Right ventricle myocardium inferior (tissue), 1 donor: ENCODE measurements at regions not wholly inside any gene's neighbourhood (a gene's known extent, or its start where the extent isn't known, plus 50 kb on each side); places are given as distances from the start of the nearest gene placed in this dataset.
A peak's percentile ranks its signal among the peaks of the same experiment; 100 is the strongest.

ENCODE experiments used
- ATAC-seq: fragments of 200-7000 bp; cut with Tn5 transposase; one replicate; pipeline ENCODE4 v1.9.1; 2020; ENCODE audit warnings: mild to moderate bottlenecking, moderate library complexity
- DNase-seq: peaks from one replicate; pipeline ENCODE4 v3.0.0; 2021; ENCODE audit errors: missing footprints
- intact Hi-C: fragments of 100-400 bp; cut with DNase I; formaldehyde crosslinking; loops from one replicate; pipeline ENCODE4 v1.11.0; 2022
- donor health status: DM: no; HTN: yes; CAD: no; lungs with severe emphysema.

DNA sequence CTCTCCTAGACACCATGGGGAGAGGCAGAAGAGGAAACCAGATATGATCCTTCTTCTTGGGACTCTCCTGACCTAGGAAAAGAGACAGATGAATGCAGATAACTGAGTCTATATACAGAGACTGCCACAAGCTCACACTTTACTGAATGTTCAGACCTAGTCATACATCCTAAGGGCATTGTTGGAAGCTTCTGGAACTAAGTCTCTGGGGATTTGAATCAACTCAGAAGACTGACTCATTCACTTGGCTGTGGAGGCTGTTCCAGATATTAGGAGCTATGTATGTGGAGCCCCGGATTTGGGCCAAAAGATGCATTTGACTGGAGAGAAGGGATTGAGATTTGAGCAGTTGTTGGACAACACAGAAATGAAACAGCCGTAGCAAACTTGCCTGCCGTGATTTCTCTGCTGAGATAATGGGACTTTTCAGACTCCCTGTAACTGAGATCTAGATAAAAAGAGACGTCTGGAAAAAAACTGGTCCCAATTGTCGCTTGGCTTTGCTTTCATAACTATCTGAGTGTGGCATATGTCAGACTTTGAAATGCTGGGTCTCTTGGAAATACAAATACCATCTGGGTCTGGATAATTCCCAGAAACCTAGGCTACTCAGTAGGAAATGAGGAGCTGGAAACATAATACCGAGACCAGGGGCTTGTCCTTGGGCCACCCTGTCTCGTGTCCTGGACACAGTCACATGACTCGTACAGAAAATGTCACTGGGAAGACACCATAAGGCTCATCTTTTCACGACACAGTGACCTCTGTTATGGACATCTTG, 396.8 kb downstream of the NUAK1 start:
- no peak for DNase-seq
- peak; percentile 45 for ATAC-seq
- intact Hi-C loops: loop anchor here (5.0 kb wide), 1 partner anchor 85 kb away; no protein-coding TSS in a partner anchor

DNA sequence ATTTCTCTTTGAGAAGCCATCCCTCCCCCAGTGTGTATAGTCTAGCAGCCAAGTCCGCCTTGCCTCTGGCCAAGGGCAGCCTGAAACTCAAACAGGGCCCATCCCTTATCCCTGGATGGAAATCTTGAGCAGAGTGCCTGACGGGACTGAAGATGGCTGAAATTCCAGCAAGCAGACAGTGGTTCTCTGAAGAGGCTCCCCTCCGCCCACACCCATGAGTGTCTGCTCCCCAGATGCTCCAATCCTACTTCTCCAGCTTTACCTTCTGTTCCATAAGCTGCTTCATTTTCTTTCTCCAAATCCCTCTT, 396.2 kb downstream of the NUAK1 start:
- DNase-seq: no peak
- peak; percentile 58 for ATAC-seq
- intact Hi-C loops: loop anchor here (5.0 kb wide), 1 partner anchor 85 kb away; no protein-coding TSS in a partner anchor

DNA sequence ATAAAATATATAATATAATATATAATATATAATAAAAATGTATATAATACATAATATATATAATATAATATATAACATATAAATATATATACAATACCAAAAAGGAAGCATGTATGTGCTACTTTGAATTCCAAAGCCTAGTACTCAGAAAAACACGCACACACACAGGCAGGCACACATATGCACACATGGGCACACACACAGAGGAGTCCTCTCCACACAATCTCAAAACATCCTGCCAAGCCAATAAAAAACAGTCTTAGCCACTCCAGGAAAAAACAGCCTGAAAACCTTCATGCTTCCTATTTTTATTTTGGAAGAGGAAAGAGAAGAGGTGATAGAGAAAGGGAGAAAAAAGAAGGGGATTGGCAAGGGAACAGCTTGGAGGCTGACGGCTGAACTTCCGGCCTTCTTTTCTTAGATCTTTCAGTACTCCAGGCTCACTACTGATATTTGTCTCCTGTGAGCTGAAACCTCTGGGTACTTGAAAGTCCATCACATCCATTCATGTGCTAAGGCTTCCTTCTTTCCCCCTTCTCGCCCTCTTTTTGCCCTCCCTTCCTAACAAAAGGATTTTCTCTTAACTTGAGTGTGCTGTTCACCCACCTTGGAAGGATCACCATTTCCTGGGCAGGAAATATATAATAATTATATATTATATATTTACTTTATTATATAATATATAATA, 394.2 kb downstream of the NUAK1 start:
- DNase-seq (no peak), ATAC-seq (no peak)
- intact Hi-C loops: loop anchor here (5.0 kb wide), 1 partner anchor 87 kb away; no protein-coding TSS in a partner anchor

DNA sequence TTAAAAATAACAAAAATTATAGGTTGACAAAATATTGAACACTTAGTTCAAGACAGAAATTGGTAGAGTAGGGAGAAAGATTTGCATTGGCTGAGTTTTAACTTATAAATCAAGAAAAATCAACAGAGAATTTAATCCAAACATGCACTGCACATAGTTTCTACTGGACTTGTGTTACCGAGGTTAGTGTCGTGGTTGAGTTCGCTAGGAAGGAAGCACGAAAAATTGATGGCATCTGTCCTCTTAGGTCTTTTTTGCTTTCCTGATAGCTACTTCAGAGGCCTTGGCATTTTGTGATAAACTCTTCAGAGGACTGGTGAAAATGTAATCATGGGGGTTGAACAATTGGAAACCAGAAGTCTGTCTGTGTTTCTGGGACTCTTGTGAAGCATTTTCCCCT, 392.9 kb downstream of the NUAK1 start:
- ATAC-seq (no peak), DNase-seq (no peak)
- intact Hi-C loops: no loop called here

DNA sequence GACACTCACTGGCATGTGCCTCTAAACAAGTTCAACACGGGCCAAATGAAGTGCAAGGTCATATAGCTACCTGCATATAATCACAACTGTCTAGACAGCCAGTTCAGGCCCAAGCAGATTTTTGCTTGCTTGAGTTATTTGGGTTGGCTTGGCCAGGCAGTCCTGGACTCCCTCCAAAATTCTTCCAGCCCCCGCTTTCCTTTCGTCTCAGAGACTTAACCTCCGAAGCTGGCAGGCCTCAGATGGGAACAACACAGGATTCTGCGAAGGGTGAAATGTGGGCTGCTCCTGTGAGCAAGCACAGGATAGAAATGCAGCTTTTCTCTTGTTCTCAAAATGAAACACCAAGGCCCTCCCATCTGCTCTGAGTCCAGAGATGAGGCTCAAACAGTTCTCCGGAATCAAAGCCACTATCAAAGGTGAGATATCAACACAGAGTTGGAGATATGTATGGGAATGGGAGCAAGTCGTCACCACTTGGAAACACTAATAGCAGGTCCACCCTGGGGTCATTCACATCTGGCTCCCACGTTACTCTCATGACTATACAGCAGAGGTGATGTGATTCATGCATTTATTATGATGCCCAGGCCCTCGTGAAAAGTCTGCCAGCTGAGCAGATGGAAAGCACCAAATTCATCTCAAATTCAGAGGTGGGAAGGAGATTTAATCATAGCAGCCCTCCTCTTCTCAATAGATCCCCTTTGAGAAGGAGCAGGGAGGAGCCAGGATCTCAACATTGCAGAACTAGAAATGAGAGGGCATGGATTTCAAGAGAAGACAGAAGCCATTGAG, 389.8 kb downstream of the NUAK1 start:
- DNase-seq (peak; percentile 55), ATAC-seq (no peak)
- intact Hi-C loops: no loop called here

DNA sequence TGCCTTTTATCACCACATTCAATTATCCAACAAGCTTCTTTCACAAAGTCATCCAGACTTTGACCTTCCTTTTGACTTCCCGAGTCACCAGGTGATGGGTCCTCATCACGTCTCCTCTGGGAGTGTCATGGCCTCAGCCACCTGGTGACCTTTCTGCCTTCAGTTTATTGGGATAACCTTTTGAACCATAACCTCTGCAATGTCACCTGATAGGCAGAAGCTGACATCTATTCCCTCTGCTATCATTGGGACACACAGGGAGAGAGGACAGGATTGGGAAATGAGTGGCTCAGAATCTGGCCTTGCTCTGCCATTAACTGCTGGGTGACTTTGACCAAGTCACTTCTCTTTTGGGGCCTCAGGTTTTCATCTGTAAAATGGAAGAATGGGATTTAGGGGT, 388.7 kb downstream of the NUAK1 start:
- intact Hi-C loops: no loop called here
- ATAC-seq (no peak), DNase-seq (no peak)

DNA sequence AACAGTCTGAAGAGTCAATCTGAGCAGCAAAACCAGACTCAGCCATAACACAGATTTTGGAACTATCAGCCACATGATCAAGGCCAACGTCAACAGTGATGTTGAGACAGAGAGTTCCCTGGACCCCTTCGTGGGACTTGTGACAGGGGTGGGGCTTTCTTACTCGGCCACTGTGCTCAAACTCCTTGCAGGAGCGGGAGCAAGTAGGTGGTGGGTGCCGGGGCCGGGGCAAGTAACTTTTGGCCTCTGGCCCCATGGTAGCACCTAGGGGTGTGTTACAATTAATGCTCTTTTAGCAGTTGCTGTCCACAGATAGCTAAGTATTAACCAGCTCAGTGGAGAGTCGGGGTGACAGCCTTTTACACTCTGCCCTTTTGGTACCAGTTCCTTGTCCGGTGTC, 384.4 kb downstream of the NUAK1 start:
- intact Hi-C loops: no loop called here
- ATAC-seq: no peak
- peak; percentile 53 for DNase-seq

DNA sequence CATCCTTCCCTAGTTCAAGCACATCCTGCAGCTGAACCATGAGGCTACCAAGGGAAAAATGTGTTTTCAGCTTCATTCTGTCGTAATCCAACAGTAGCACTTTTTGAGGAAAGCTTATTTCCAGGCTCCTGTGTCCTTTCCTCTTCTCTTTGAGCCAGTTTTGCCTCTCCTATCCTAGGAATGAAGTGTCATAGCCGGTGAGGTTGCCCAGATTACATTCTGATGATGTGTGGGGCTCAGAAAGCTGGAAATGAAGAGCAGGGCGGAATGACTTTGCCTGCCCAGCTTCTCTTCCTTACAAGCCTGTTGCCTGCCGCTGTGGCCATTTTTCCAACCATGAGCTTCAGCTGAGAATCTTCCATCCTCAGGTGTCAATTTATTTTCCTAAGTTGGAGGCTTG, 381.8 kb downstream of the NUAK1 start:
- ATAC-seq (no peak), DNase-seq (no peak)
- intact Hi-C loops: no loop called here

DNA sequence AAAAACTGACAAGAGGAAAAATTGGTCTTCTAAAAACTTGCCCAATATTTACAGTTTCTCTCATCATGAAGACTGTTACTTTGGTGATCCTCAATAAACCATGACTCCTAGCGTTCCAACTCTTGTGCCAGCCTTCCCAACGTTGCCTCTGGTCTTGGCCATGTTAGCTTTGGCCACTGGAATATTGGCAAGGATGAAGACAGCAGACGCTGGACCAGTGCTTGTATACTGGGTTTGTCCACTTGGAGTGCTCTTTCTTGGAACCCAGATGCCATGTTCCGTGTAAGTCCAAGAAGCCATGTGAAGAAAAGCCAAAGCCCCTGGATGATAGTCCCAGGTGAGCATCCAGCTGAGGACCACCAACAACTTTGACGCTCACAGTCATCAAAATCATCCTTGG, 379.6 kb downstream of the NUAK1 start:
- no peak for DNase-seq
- no peak for ATAC-seq
- intact Hi-C loops: no loop called here

DNA sequence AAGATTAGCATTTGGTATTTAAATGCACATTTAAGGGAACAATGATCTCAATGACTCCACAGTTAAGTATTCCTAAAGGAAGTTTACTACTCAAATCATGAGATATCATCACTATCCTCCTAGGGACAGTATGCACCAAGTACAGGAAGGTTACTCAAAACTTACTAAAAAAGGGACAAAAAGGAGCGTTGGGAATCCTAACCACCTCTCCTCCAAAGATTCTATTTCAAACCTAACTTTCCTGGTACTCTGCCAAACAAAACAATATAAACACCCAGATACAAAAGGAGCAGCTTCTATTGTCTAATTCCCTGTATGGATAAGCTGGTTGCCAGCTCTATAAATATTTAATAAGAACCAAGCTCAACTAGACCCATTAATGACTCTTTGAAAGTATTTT, 377.7 kb downstream of the NUAK1 start:
- DNase-seq: no peak
- no peak for ATAC-seq
- intact Hi-C loops: no loop called here

DNA sequence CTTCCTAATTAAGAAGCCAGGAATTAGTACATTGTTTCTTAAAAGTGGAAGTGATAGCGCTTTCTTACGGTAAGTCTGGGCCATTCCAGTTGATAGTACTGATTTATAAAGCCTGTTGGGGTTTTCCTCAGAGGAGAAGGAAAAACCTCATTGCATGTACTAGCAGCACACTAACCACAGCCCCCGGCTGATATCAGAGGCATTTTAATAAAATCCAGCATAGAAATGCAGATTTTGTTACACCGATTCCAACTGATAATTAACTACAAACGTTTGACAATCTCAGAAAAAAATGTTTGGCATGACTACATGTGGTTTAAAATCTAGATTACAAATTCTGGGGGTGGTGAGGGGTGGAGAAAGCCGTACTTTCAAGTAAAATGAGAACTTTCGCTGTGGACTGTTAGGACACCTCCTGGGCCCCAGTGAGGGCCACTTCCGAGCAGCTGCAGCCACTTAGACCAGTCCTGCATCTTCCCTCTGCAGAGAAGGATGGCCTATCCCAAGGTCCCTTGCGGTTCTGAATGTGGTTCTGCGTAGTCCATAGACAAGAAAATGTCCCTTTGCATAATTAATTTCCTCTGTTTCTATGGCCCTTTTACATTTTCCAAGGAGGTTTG, 374.4 kb downstream of the NUAK1 start:
- ATAC-seq: no peak
- DNase-seq: no peak
- intact Hi-C loops: no loop called here

DNA sequence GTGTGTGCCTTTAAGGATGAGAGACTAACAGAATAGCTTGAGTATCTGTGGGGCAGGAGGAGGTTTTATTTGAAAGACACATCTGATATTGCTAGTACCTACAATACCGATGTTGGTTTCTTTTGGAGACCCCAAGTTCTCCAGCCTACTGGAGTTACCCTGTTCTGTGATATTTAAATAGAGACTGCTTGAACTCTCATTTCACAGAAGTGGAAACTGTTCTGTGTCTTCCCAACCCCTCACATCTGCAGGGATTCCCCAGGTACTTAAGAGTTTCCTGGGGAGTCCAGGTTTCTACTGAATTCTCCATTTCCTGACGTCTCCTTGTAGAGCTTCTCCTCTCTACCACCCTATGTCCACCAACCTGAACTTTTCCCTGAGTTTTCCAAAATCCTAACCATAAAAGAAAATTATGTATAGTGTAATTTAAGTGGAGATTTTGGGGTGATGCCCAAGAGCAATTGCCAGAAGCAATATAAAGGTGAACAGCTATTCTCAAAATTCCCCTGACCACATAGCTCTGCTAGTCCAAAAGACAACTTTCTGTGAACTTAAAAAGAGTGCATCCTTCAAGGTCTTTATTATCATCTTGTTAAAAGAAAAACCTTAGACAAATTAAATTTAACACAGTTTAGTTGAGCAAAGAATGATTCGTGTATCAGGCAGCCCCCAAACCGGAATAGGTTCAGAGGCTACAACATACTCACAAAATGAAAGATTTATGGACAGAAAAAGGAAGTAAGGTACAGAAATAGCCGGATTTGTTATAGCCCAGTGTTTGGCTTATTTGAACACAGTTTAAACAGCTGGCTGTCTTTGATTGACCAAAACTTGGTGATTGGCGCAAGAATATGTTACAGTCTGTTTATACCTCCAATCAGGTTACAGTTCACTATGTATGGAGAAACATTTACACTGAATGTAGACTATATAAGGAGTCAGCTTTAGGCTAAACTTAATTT, 373.4 kb downstream of the NUAK1 start:
- intact Hi-C loops: no loop called here
- ATAC-seq (no peak), DNase-seq (no peak)

DNA sequence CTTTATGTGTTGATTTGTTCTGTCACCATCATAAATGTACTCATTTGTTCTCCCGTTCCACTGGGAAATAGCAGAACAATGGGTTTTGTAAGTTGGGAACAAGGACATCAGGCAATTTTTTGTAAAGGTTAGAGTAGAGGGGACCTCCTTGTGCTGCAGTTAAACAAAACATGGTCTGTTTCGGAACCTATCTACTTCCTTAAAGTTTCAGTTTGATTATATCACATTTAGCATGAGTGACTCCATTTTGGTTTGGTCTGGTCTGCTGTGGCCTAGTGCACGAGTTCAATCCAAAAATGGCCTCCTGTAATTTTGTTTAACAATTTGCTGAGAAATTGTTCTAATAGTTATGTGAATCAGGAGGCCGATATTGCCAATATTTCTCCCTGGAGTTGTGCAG, 372.7 kb downstream of the NUAK1 start:
- intact Hi-C loops: no loop called here
- DNase-seq (no peak), ATAC-seq (no peak)

DNA sequence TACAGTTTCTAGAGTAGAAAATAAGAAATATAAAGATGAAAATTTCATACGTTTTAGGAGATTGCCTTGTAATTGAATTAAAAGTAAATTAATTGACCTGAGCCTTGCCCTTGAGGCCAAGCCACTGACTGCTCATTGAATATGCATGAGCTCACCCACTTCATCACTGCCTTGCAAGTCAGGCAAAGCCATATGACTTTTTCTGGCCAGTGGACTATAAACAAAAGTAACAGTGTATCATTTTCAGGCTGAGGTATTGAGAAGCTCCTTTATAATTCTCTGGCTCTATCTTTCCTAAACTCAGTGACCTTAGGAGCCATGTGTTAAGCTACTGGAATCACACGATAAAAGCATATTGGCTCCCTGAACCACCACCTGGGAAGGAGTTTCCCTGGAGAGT, 369.3 kb downstream of the NUAK1 start:
- intact Hi-C loops: no loop called here
- no peak for ATAC-seq
- no peak for DNase-seq

DNA sequence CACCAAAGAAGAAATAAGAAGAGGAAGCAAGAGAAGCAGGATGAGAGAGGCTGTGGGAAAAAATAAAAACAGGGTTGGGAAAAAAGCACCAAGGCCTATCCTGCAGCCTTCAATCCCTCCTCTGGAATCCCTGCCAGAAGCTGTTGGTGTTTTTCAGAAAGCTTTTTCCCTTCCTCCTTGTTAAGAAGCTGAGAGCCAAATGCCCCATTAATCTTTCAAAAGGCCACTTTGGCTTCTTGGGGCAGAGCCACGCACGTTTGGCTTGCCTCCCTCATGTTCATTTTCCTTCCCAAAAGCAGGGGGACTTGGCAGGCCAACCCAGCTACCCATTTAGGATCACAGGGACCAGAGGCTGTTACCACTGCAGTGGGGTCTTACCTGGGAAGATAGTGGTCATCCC, 365.3 kb downstream of the NUAK1 start:
- DNase-seq: no peak
- intact Hi-C loops: no loop called here
- ATAC-seq: no peak

DNA sequence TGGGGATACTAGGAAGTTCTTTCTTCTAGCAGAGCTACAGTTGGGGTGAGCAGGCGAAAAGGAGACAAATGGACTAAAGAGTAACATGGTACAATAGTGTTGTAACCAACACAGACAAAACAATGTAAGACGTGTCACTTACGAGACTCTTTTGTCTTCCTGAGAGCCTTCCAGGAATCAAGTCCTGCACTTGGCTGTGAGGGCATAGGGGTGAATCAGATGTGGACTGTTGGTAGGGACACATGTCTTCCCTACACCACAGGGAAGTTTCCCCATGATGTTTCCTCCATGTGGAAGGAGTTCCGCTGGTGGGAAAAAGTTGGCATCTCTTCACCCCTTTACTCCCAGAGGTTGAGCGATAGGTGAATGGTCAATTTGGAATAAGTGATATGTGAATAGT, 364.7 kb downstream of the NUAK1 start:
- intact Hi-C loops: no loop called here
- ATAC-seq (no peak), DNase-seq (no peak)

DNA sequence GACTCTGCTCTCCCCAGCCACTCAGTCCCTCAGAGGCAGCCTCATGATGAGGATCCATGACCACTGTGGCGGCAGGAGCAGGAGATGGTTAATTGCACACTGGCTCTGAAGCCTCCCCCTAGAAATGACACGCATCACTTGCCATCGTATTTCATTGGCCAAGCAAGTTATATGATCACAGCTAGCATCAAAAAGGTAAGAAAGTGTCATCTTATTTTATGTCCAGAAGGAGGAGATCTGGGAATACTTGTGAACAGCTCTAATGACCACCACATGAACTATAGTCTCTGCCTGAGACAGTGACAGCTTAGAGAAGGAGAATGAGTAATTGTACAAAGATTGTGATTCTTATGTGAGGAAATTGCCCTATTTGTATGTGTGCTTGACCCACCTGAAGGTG, 363.4 kb downstream of the NUAK1 start:
- intact Hi-C loops: no loop called here
- ATAC-seq (peak; percentile 37), DNase-seq (no peak)
